B cell (primary cell): ENCODE measurements at regions not wholly inside any gene's neighbourhood (a gene's known extent, or its start where the extent isn't known, plus 50 kb on each side); places are given as distances from the start of the nearest gene placed in this dataset.

Experiments used
- ATAC-seq: fragments of 200-7000 bp; cut with Tn5 transposase; one replicate; pipeline ENCODE4 v1.10.0; 2021; ENCODE audit warnings: low read depth, mild to moderate bottlenecking, moderate number of reproducible peaks, moderate library complexity
- CTCF ChIA-PET: fragments of 350-600 bp; sonication (Branson Sonifier 250); formaldehyde crosslinking; loops from one replicate; lab custom pipeline; 2021; ENCODE audit warnings: antibody characterized with exemption, inconsistent platforms; lab: Charles Lee
- POLR2A ChIA-PET: fragments of 350-600 bp; sonication (Branson Sonifier 250); formaldehyde crosslinking; loops from one replicate; lab custom pipeline; 2021; ENCODE audit warnings: antibody characterized with exemption; lab: Charles Lee
- DNase-seq: peaks from one replicate; pipeline ENCODE4 v3.0.0; 2013
- H2AFZ ChIP-seq: 2 replicates; pipeline ENCODE4 v1.6.1; 2012; ENCODE audit warnings: mild to moderate bottlenecking, low read depth, low read length; ENCODE audit not compliant: insufficient read depth, poor library complexity, severe bottlenecking
- H3K27ac ChIP-seq, 2 donors: 1 replicate in 1 of 2; 2 replicates in 1 of 2; pipeline ENCODE4 v1.5.1; 2012 to 2013; ENCODE audit warnings: low read length in 2 of 2, mild to moderate bottlenecking in 2 of 2, moderate library complexity in 1 of 2
- H3K27me3 ChIP-seq, 4 experiments: fragments of 200-600 bp in 1 of 4; sonication (generic) in 1 of 4; replicated peaks in 1 of 4; 1 replicate in 2 of 4; 2 replicates in 2 of 4; pipeline versions ENCODE4 v1.6.1 to v1.7.0; 2013 to 2016; ENCODE audit warnings: low read length in 3 of 4, mild to moderate bottlenecking in 2 of 4, mixed read lengths in 1 of 4, moderate library complexity in 1 of 4; ENCODE audit not compliant: insufficient read depth in 4 of 4, control insufficient read depth in 3 of 4; ENCODE audit errors: control extremely low read depth in 1 of 4
- H3K36me3 ChIP-seq, 2 experiments: replicated peaks in 1 of 2; 1 replicate in 1 of 2; 2 replicates in 1 of 2; pipeline versions ENCODE4 v1.6.1 to v1.7.1; 2013; ENCODE audit warnings: low read length in 1 of 2; ENCODE audit not compliant: insufficient read depth in 2 of 2, control insufficient read depth in 1 of 2; ENCODE audit errors: control extremely low read depth in 1 of 2, extremely low read depth in 1 of 2
- H3K4me1 ChIP-seq, 2 donors: fragments of 200-600 bp in 1 of 2; sonication (generic) in 1 of 2; 1 replicate in 1 of 2; 2 replicates in 1 of 2; pipeline versions ENCODE4 v1.5.1 to v1.6.1; 2013 to 2017; ENCODE audit warnings: low read length in 2 of 2; ENCODE audit not compliant: control insufficient read depth in 2 of 2, insufficient read depth in 2 of 2
- H3K4me2 ChIP-seq: replicated peaks from 2 replicates; pipeline ENCODE3; 2012; ENCODE audit warnings: mild to moderate bottlenecking, low read depth, low read length; ENCODE audit not compliant: poor library complexity, severe bottlenecking
- H3K4me3 ChIP-seq, 5 experiments: fragments of 200-600 bp in 1 of 5; sonication (generic) in 1 of 5; 1 replicate in 3 of 5; 2 replicates in 2 of 5; pipeline versions ENCODE4 v1.5.1 to v1.7.0; 2011 to 2016; ENCODE audit warnings: low read length in 4 of 5, mild to moderate bottlenecking in 4 of 5, low read depth in 2 of 5, control low read depth in 1 of 5, moderate library complexity in 1 of 5; ENCODE audit not compliant: insufficient read depth in 1 of 5; ENCODE audit errors: control extremely low read depth in 1 of 5, extremely low read depth in 1 of 5
- H3K79me2 ChIP-seq: fragments of 200-600 bp; sonication (generic); one replicate; pipeline ENCODE4 v1.6.0; 2016; ENCODE audit warnings: low read length; ENCODE audit not compliant: control insufficient read depth, insufficient read depth
- H3K9ac ChIP-seq: fragments of 200-600 bp; sonication (generic); 2 replicates; pipeline ENCODE4 v1.6.1; 2017; ENCODE audit warnings: mild to moderate bottlenecking, low read length, moderate library complexity
- H3K9me3 ChIP-seq, 3 donors: one replicate each; pipeline versions ENCODE4 v1.6.1 to v1.7.1; 2013; ENCODE audit warnings: low read length in 2 of 3; ENCODE audit not compliant: control insufficient read depth in 2 of 3, insufficient read depth in 1 of 3; ENCODE audit errors: control extremely low read depth in 1 of 3
- H4K20me1 ChIP-seq: 2 replicates; pipeline ENCODE4 v1.6.0; 2012; ENCODE audit warnings: mild to moderate bottlenecking, low read length; ENCODE audit not compliant: insufficient read depth, control insufficient read depth, poor library complexity, severe bottlenecking
- H3K27ac Mint-ChIP-seq: one replicate; pipeline ENCODE4 v1.8.0; 2021; ENCODE audit warnings: mixed read lengths
- H3K27me3 Mint-ChIP-seq: one replicate; pipeline ENCODE4 v1.8.0; 2021; ENCODE audit warnings: mixed read lengths
- H3K4me1 Mint-ChIP-seq: one replicate; pipeline ENCODE4 v1.8.0; 2021; ENCODE audit warnings: mixed read lengths
- H3K4me3 Mint-ChIP-seq: one replicate; pipeline ENCODE4 v1.8.0; 2021; ENCODE audit warnings: mixed read lengths
- H3K9me3 Mint-ChIP-seq: one replicate; pipeline ENCODE4 v1.8.0; 2022; ENCODE audit warnings: mixed read lengths; ENCODE audit not compliant: insufficient read depth
- CTCF ChIP-seq: fragments of 200-600 bp; IDR thresholded peaks from one replicate; pipeline ENCODE4 v1.8.0; 2022; ENCODE audit warnings: antibody characterized with exemption, mild to moderate bottlenecking
- EZH2 ChIP-seq: IDR thresholded peaks from 2 replicates; pipeline ENCODE4 v1.6.1; 2012; ENCODE audit warnings: borderline replicate concordance, low read depth, mild to moderate bottlenecking, moderate library complexity, low read length; ENCODE audit not compliant: insufficient read depth, poor library complexity, severe bottlenecking
- WGBS: methylation state at CpG from one replicate; pipeline ENCODE4 v1.1.5; 2013; ENCODE audit warnings: missing lambda C conversion rate; ENCODE audit not compliant: insufficient coverage; 5-methylcytosine and 5-hydroxymethylcytosine counted together
- intact Hi-C: fragments of 100-400 bp; cut with micrococcal nuclease; formaldehyde crosslinking; loops from one replicate; pipeline ENCODE4 v1.10.0; 2022

GRCh38 chr13:80215368-80215767 lies 125.6 kb downstream of the SPRY2 start:
- Histone ChIP-seq H3K4me2 (no peak overlapping the region), H4K20me1 (no peaks in the 10 kb centered on the region), H3K27ac (no peak overlapping the region), H3K79me2 (no peaks in the 10 kb centered on the region), H2AFZ (no peak overlapping the region), H3K27me3 (no peaks in the 10 kb centered on the region), H3K4me3 (no peak overlapping the region), H3K9me3 (no peaks in the 10 kb centered on the region), H3K36me3 (no peaks in the 10 kb centered on the region), H3K4me1 (no peaks in the 10 kb centered on the region), H3K9ac (no peak overlapping the region)
- CTCF ChIA-PET = no interaction called here
- ATAC-seq = no peak
- Mint-ChIP-seq H3K4me3 (no peak overlapping the region), H3K9me3 (no peaks in the 10 kb centered on the region), H3K4me1 (no peaks in the 10 kb centered on the region), H3K27ac (no peak overlapping the region), H3K27me3 (no peaks in the 10 kb centered on the region)
- no peak for DNase-seq
- POLR2A ChIA-PET = no interaction called here
- TF ChIP-seq CTCF (no peak), EZH2 (no peak)
- WGBS = no CpG with 5 or more reads among the region's 3 CpGs
- intact Hi-C loops = no loop called here

GRCh38 chr13:80214521-80214991 lies 126.4 kb downstream of the SPRY2 start:
- no peak overlapping the region for H3K4me3 Mint-ChIP-seq
- no peak for TF ChIP-seq CTCF
- no peak for TF ChIP-seq EZH2
- Histone ChIP-seq H3K36me3 (no peaks in the 10 kb centered on the region), H2AFZ (no peak overlapping the region), H4K20me1 (no peaks in the 10 kb centered on the region), H3K4me3 (no peak overlapping the region), H3K4me2 (no peak overlapping the region), H3K27ac (no peak overlapping the region), H3K4me1 (no peaks in the 10 kb centered on the region), H3K27me3 (no peaks in the 10 kb centered on the region), H3K79me2 (no peaks in the 10 kb centered on the region), H3K9ac (no peak overlapping the region), H3K9me3 (no peaks in the 10 kb centered on the region)
- 92% methylated on average over 2 of the region's 2 CpGs for WGBS
- POLR2A ChIA-PET = no interaction called here
- intact Hi-C loops = no loop called here
- H3K27me3 Mint-ChIP-seq = no peaks in the 10 kb centered on the region
- CTCF ChIA-PET = no interaction called here
- no peak for DNase-seq
- ATAC-seq = no peak
- H3K4me1 Mint-ChIP-seq = no peaks in the 10 kb centered on the region
- no peaks in the 10 kb centered on the region for H3K9me3 Mint-ChIP-seq
- no peak overlapping the region for H3K27ac Mint-ChIP-seq
